Loucy (cell line): ENCODE measurements at regions not wholly inside any gene's neighbourhood (a gene's known extent, or its start where the extent isn't known, plus 50 kb on each side); places are given as distances from the start of the nearest gene placed in this dataset.
A peak's percentile ranks its signal among the peaks of the same experiment; 100 is the strongest.

Source experiments
- H2AFZ ChIP-seq: fragments of 200-600 bp; sonication (generic); 2 replicates; pipeline ENCODE4 v1.6.0; 2016; ENCODE audit warnings: antibody characterized with exemption, mild to moderate bottlenecking, low read length, moderate library complexity
- H3F3A ChIP-seq: fragments of 200-600 bp; 2 replicates; pipeline ENCODE4 v1.6.0; 2016; ENCODE audit warnings: antibody characterized with exemption, low read depth, mild to moderate bottlenecking
- H3K27me3 ChIP-seq: fragments of 200-600 bp; sonication (generic); 2 replicates; pipeline ENCODE4 v1.6.1; 2014; ENCODE audit warnings: low read length, mild to moderate bottlenecking; ENCODE audit not compliant: insufficient read depth, poor library complexity, severe bottlenecking
- H3K36me3 ChIP-seq: fragments of 200-600 bp; sonication (generic); 2 replicates; pipeline ENCODE4 v1.6.1; 2016; ENCODE audit warnings: low read length; ENCODE audit not compliant: insufficient read depth
- H3K4me1 ChIP-seq: fragments of 200-600 bp; sonication (generic); 2 replicates; pipeline ENCODE4 v1.5.1; 2014; ENCODE audit warnings: low read length, mild to moderate bottlenecking; ENCODE audit not compliant: insufficient read depth, poor library complexity, severe bottlenecking
- H3K4me2 ChIP-seq: fragments of 200-600 bp; sonication (generic); 2 replicates; pipeline ENCODE4 v1.6.0; 2014; ENCODE audit warnings: antibody characterized with exemption, low read length, low read depth, mild to moderate bottlenecking; ENCODE audit not compliant: poor library complexity, severe bottlenecking
- H3K4me3 ChIP-seq: fragments of 200-600 bp; sonication (generic); 2 replicates; pipeline ENCODE4 v1.5.1; 2014; ENCODE audit warnings: low read length, mild to moderate bottlenecking, mixed read lengths; ENCODE audit not compliant: poor library complexity, severe bottlenecking
- H3K79me2 ChIP-seq: fragments of 200-600 bp; sonication (generic); 2 replicates; pipeline ENCODE4 v1.6.1; 2014; ENCODE audit warnings: low read length; ENCODE audit not compliant: insufficient read depth
- H3K9ac ChIP-seq: fragments of 200-600 bp; sonication (generic); 2 replicates; pipeline ENCODE4 v1.6.0; 2014; ENCODE audit warnings: mild to moderate bottlenecking, low read depth, low read length, moderate library complexity; ENCODE audit not compliant: poor library complexity, severe bottlenecking
- H3K9me2 ChIP-seq: fragments of 200-600 bp; sonication (generic); replicated peaks from 2 replicates; pipeline ENCODE4 v1.6.1; 2016; ENCODE audit warnings: low read depth, low read length, mixed read lengths
- H3K9me3 ChIP-seq: fragments of 200-600 bp; sonication (generic); 2 replicates; pipeline ENCODE4 v1.6.1; 2014; ENCODE audit warnings: mild to moderate bottlenecking, antibody characterized with exemption, low read length, low read depth; ENCODE audit not compliant: insufficient read depth
- H4K20me1 ChIP-seq: fragments of 200-600 bp; sonication (generic); 2 replicates; pipeline ENCODE4 v1.6.0; 2014; ENCODE audit warnings: antibody characterized with exemption, low read length, mild to moderate bottlenecking; ENCODE audit not compliant: insufficient read depth, poor library complexity, severe bottlenecking
- EZH2phosphoT487 ChIP-seq: fragments of 200-600 bp; IDR thresholded peaks from 2 replicates; pipeline ENCODE4 v1.6.1; 2018; ENCODE audit warnings: antibody characterized with exemption, mild to moderate bottlenecking, moderate library complexity, borderline replicate concordance
- TF ChIP-seq, protein P1 (sequence below): fragments of 200-600 bp; sonication (generic); conservative IDR thresholded peaks from 2 replicates; pipeline ENCODE4 v1.5.1; 2014; ENCODE audit warnings: mild to moderate bottlenecking, antibody characterized with exemption, low read length

DNA sequence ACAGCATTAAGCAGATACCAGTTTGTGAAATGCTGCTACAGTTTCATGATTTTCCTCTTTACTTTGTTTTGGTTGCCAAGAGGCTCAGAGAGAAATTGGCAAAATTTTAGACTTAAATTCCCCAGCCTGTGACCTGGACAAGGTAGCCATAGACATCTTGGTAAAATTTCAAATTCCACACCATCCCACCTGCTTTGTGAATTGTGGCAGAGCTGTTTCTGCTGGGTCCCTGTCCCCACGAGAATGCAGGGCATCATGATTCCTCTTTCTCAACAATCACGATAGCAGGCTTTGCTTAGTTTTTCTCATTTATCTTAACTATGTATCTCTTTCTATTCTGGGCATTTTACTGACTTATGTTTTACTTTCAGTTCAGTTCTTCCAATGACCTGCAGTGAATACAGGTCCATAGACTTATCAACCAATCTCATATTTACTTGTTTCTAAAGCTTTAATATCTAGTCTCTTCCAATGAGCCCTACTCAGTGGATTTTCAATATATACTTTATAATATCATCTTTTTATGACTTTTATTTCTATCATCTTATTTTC lies 351.6 kb downstream of the SOCS6 start:
- Histone ChIP-seq H3K9me2 (no peaks in the 10 kb centered on the region), H2AFZ (peak overlapping the region; percentile 61), H3K4me3 (no peak overlapping the region), H3K9ac (no peak overlapping the region), H4K20me1 (no peaks in the 10 kb centered on the region), H3K4me2 (peak overlapping the region; percentile 26), H3K27me3 (no peaks in the 10 kb centered on the region), H3K4me1 (peaks cover 14% of the 10 kb centered on the region), H3K9me3 (no peaks in the 10 kb centered on the region), H3F3A (no peaks in the 10 kb centered on the region), H3K36me3 (no peaks in the 10 kb centered on the region), H3K79me2 (no peaks in the 10 kb centered on the region)
- TF ChIP-seq, protein P1, sequence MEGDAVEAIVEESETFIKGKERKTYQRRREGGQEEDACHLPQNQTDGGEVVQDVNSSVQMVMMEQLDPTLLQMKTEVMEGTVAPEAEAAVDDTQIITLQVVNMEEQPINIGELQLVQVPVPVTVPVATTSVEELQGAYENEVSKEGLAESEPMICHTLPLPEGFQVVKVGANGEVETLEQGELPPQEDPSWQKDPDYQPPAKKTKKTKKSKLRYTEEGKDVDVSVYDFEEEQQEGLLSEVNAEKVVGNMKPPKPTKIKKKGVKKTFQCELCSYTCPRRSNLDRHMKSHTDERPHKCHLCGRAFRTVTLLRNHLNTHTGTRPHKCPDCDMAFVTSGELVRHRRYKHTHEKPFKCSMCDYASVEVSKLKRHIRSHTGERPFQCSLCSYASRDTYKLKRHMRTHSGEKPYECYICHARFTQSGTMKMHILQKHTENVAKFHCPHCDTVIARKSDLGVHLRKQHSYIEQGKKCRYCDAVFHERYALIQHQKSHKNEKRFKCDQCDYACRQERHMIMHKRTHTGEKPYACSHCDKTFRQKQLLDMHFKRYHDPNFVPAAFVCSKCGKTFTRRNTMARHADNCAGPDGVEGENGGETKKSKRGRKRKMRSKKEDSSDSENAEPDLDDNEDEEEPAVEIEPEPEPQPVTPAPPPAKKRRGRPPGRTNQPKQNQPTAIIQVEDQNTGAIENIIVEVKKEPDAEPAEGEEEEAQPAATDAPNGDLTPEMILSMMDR: no peak
- TF ChIP-seq EZH2phosphoT487: no peak

DNA sequence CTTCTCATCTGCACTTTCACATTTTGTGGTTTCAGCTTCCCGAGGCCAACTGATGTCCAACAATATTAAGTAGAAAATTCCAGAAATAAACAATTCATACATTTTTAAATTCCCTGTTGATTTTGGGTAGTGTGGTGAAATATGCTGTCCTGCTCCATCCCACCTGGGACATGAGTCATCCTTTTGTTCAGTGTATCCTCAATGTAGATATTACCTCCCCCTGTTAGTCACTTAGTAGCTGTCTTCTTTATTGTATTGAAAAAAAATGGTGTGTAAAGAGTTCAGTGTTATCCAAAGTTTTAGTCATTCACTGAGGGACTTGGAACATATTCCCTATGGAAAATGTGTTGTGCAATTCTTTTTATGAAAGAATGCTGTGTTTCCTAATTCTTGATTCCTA lies 348.1 kb downstream of the SOCS6 start:
- H3K79me2 ChIP-seq: no peaks in the 10 kb centered on the region
- H3K27me3 ChIP-seq: no peaks in the 10 kb centered on the region
- no peak overlapping the region for H2AFZ ChIP-seq
- H3F3A ChIP-seq: no peaks in the 10 kb centered on the region; the same call in 1 of the 2 replicates
- H3K4me2 ChIP-seq: no peak overlapping the region
- H3K36me3 ChIP-seq: no peaks in the 10 kb centered on the region
- no peaks in the 10 kb centered on the region for H4K20me1 ChIP-seq
- H3K9ac ChIP-seq: no peak overlapping the region
- no peak for TF ChIP-seq EZH2phosphoT487
- TF ChIP-seq, protein P1: no peak
- no peaks in the 10 kb centered on the region for H3K9me3 ChIP-seq
- H3K4me3 ChIP-seq: no peak overlapping the region
- H3K9me2 ChIP-seq: no peaks in the 10 kb centered on the region
- peaks cover 18% of the 10 kb centered on the region for H3K4me1 ChIP-seq

DNA sequence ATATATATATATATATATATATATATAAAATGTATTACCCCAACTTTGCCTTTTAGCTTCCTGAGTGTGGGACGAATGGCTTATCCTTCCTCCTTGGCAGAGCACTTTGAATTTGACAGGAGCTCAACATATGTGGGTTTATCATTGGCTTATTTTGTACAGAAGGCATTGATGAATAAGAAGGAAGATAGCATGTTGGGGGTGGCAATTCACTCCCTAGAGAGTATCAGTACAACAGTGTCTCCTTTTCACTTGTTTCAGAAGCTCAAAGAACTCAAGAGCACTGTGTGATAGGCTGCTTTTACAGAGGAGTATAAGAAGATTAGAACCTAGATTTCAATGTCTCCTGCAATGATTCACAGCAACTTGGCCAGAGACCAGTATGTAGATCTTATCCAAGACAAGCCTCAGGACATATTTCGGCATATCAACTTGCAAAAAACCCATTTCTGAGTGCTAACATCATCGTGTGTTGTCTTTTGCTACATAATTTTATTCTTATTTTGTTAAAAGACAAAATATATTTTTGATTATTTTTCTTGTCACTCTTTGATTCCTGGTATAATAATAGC lies 345.8 kb downstream of the SOCS6 start:
- H2AFZ ChIP-seq: peak overlapping the region; percentile 73; the same call in 1 of the 2 replicates
- TF ChIP-seq EZH2phosphoT487: no peak
- TF ChIP-seq, protein P1: no peak
- H3K36me3 ChIP-seq: no peaks in the 10 kb centered on the region
- H3K9me3 ChIP-seq: no peaks in the 10 kb centered on the region
- no peaks in the 10 kb centered on the region for H3K27me3 ChIP-seq
- no peaks in the 10 kb centered on the region for H3K79me2 ChIP-seq
- no peak overlapping the region for H3K4me2 ChIP-seq
- no peaks in the 10 kb centered on the region; the same call in 1 of the 2 replicates for H3F3A ChIP-seq
- no peak overlapping the region for H3K4me3 ChIP-seq
- peaks cover 33% of the 10 kb centered on the region for H3K4me1 ChIP-seq
- no peak overlapping the region for H3K9ac ChIP-seq
- H4K20me1 ChIP-seq: no peaks in the 10 kb centered on the region
- no peaks in the 10 kb centered on the region for H3K9me2 ChIP-seq
